Esophagus muscularis mucosa (tissue), 4 donors: ENCODE measurements at regions not wholly inside any gene's neighbourhood (a gene's known extent, or its start where the extent isn't known, plus 50 kb on each side); places are given as distances from the start of the nearest gene placed in this dataset.

Experiments
- DNase-seq: peaks from one replicate; pipeline ENCODE4 v3.0.0-alpha.2; 2017; ENCODE audit errors: extremely low spot score
- H3K27ac ChIP-seq, 4 donors: fragments of 200-600 bp; sonication (generic); replicated peaks in 1 of 4; 1 replicate in 3 of 4; 2 replicates in 1 of 4; pipeline ENCODE4 v1.5.1; 2016 to 2019; ENCODE audit warnings: mild to moderate bottlenecking in 1 of 4
- H3K27me3 ChIP-seq, 4 donors: fragments of 200-600 bp; sonication (generic); one replicate each; pipeline versions ENCODE4 v1.5.1 to v1.6.0; 2016 to 2019
- H3K36me3 ChIP-seq, 4 donors: fragments of 200-600 bp; sonication (generic); one replicate each; pipeline ENCODE4 v1.5.1; 2016 to 2019
- H3K4me1 ChIP-seq, 4 donors: fragments of 200-600 bp; sonication (generic); one replicate each; pipeline ENCODE4 v1.5.1; 2016 to 2019
- H3K4me3 ChIP-seq, 4 donors: fragments of 200-600 bp; sonication (generic); 1 replicate in 2 of 4; 2 replicates in 2 of 4; pipeline ENCODE4 v1.5.1; 2016 to 2019; ENCODE audit warnings: mild to moderate bottlenecking in 4 of 4, moderate library complexity in 1 of 4
- H3K9me3 ChIP-seq, 4 donors: fragments of 200-600 bp; sonication (generic); 1 replicate in 3 of 4; 2 replicates in 1 of 4; pipeline ENCODE4 v1.5.1; 2016 to 2019
- EP300 ChIP-seq: sonication (generic); formaldehyde crosslinking; IDR thresholded peaks from one replicate; pipeline ENCODE4 v1.6.1; 2017; ENCODE audit warnings: antibody characterized with exemption
- POLR2A ChIP-seq: fragments of 450-650 bp; IDR thresholded peaks from one replicate; pipeline ENCODE4 v1.6.1; 2017; ENCODE audit warnings: antibody characterized with exemption, moderate library complexity, mild to moderate bottlenecking, low read depth
- POLR2AphosphoS5 ChIP-seq, 2 donors: sonication (generic); formaldehyde crosslinking; IDR thresholded peaks; one replicate each; pipeline ENCODE4 v1.6.1; 2017; ENCODE audit warnings: antibody characterized with exemption in 2 of 2
- WGBS: methylation state at CpG from one replicate; pipeline ENCODE4 v1.1.5; 2018; 5-methylcytosine and 5-hydroxymethylcytosine counted together
- intact Hi-C: fragments of 100-400 bp; cut with DNase I; formaldehyde crosslinking; loops from one replicate; pipeline ENCODE4 v1.15.1; 2023
- TF ChIP-seq, protein P1 (sequence below), 3 experiments: fragments of 200-600 bp in 2 of 3; fragments of 450-650 bp in 1 of 3; sonication (generic) in 2 of 3; IDR thresholded peaks; one replicate each; pipeline ENCODE4 v1.5.1; 2017 to 2019; ENCODE audit warnings: antibody characterized with exemption in 3 of 3, mild to moderate bottlenecking in 2 of 3, moderate library complexity in 1 of 3

DNA sequence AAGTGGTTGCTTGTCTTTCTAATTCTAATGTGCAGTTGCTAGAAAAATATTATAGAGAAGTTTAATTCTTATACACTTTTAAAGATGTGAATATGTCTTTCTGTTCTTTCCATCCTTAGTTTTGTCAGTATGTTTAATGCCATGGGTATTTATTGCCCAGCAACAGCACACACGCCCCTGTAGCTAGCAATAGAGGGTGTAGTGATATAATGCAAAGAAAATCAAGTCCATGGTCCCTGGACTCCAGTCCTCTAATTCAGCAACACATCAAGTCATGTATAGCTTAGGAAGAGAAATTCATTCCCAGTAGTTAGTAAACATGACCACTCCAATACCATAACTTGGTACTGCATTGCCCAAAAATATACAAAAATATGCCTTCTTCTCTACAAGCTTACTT, 292.4 kb upstream of the NR2F2 start:
- H3K36me3 ChIP-seq, result no peaks in the 10 kb centered on the region
- 87% methylated on average over 1 of the region's 1 CpG for WGBS
- H3K27me3 ChIP-seq, result no peaks in the 10 kb centered on the region
- intact Hi-C loops, result no loop called here
- H3K4me3 ChIP-seq, result no peak overlapping the region
- no peak overlapping the region for H3K27ac ChIP-seq
- peak; percentile 24 for DNase-seq
- TF ChIP-seq POLR2AphosphoS5 (IDR thresholded peaks at IDR 0.05), result no peak
- TF ChIP-seq, protein P1, sequence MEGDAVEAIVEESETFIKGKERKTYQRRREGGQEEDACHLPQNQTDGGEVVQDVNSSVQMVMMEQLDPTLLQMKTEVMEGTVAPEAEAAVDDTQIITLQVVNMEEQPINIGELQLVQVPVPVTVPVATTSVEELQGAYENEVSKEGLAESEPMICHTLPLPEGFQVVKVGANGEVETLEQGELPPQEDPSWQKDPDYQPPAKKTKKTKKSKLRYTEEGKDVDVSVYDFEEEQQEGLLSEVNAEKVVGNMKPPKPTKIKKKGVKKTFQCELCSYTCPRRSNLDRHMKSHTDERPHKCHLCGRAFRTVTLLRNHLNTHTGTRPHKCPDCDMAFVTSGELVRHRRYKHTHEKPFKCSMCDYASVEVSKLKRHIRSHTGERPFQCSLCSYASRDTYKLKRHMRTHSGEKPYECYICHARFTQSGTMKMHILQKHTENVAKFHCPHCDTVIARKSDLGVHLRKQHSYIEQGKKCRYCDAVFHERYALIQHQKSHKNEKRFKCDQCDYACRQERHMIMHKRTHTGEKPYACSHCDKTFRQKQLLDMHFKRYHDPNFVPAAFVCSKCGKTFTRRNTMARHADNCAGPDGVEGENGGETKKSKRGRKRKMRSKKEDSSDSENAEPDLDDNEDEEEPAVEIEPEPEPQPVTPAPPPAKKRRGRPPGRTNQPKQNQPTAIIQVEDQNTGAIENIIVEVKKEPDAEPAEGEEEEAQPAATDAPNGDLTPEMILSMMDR (IDR thresholded peaks at IDR 0.05), result no peak
- no peak for TF ChIP-seq POLR2A
- no peak for TF ChIP-seq EP300
- no peaks in the 10 kb centered on the region for H3K9me3 ChIP-seq
- peaks cover 6 to 7% (median 7%) of the 10 kb centered on the region in 4 donors for H3K4me1 ChIP-seq

DNA sequence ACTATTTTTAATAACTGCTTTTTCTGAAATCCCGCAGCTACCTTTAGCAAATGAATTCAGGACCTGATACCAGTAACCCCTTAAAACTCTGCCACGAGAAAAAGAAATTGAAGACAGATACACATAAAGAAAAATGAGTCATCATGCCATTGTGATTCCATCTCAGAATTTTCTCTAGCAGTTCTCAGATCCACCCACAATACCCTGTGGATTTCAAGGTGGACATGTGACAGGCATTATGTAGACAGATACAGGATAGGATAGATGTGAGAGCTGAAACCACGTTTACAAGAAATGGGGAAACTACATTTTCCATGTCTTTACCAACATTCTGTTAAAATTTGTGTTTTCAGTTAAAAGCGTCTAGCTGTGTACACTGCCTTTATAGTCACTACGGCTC, 291.9 kb upstream of the NR2F2 start:
- no peak overlapping the region for H3K4me3 ChIP-seq
- H3K27ac ChIP-seq, result no peak overlapping the region
- DNase-seq, result peak; percentile 8
- TF ChIP-seq EP300, result no peak
- TF ChIP-seq, protein P1 (IDR thresholded peaks at IDR 0.05), result no peak
- TF ChIP-seq POLR2A, result no peak
- no peak for TF ChIP-seq POLR2AphosphoS5 (IDR thresholded peaks at IDR 0.05)
- 79% methylated on average over 5 of the region's 5 CpGs for WGBS
- H3K9me3 ChIP-seq, result no peaks in the 10 kb centered on the region
- intact Hi-C loops, result no loop called here
- H3K36me3 ChIP-seq, result no peaks in the 10 kb centered on the region
- H3K4me1 ChIP-seq, result peaks cover 7 to 8% (median 8%) of the 10 kb centered on the region in 4 donors
- no peaks in the 10 kb centered on the region for H3K27me3 ChIP-seq

DNA sequence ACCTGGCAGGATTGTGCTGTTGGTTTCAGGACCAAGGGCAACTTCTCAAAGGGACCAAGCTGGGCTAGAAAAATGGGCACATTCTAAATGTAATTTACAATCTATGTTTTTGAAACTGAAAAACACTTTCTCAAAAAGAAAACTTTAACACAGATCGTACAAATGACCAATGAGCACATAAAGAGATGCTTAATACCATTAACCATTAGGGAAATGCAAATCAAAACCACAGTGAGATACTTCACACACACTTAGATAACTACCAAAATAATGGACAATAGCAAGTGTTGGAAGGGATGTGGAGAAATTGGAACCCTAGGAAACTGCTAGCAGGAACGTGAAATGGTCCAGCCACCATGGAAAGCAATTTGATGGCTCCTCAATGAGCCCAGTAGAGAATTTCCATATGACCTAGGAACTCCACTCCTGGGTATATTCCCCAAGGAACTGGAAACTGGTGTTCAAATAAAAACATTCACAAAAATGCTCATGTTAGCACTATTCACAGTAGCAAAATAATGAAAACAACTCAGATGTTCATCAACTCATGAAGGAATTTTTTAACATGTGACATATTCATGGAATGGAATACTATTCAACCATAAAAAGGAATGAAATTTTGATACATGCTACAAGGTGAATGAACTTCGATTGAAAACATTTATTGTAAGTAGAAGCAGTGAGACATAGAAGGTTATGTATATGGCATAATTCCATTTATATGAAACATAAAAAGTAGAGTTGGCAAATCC, 288.3 kb upstream of the NR2F2 start:
- TF ChIP-seq EP300 (no peak), POLR2AphosphoS5 (IDR thresholded peaks at IDR 0.05) (no peak), POLR2A (no peak)
- TF ChIP-seq, protein P1 (IDR thresholded peaks at IDR 0.05), result no peak
- H3K36me3 ChIP-seq, result no peaks in the 10 kb centered on the region
- H3K4me3 ChIP-seq, result no peak overlapping the region
- no peak for DNase-seq
- 80% methylated on average over 3 of the region's 3 CpGs for WGBS
- no peak overlapping the region for H3K27ac ChIP-seq
- H3K27me3 ChIP-seq, result no peaks in the 10 kb centered on the region
- intact Hi-C loops, result no loop called here
- H3K9me3 ChIP-seq, result no peaks in the 10 kb centered on the region
- H3K4me1 ChIP-seq, result peaks cover 9 to 13% (median 10%) of the 10 kb centered on the region in 4 donors

DNA sequence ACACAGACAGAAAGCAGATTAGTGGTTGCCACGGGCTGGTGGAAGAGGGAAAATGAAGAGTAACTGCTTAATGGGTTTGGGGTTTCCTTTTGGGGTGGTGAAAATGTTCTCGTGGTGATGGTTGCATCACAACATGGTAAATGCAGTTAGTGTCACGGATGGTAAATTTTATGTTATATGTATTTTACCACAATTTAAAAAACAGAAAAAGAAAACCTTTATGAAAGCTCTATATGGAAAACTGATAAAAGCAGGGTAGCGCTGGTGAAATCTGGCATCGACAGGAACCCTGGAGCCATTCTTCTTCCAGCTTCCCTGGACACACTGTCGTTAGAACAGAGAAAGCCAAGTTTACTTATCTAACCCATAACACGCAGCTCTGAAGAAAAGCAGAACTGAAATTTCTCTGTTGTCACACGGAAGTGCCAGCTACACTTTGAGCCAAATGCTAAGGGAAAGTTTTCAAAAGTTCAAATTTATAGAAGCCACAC, 287.7 kb upstream of the NR2F2 start:
- Histone ChIP-seq H3K27me3 (no peaks in the 10 kb centered on the region), H3K36me3 (no peaks in the 10 kb centered on the region), H3K4me1 (peaks cover 15 to 19% (median 17%) of the 10 kb centered on the region in 4 donors), H3K9me3 (no peaks in the 10 kb centered on the region), H3K27ac (no peak overlapping the region), H3K4me3 (no peak overlapping the region)
- no peak for DNase-seq
- TF ChIP-seq EP300 (no peak), POLR2A (no peak), POLR2AphosphoS5 (IDR thresholded peaks at IDR 0.05) (no peak)
- TF ChIP-seq, protein P1 (IDR thresholded peaks at IDR 0.05), result no peak
- 33% methylated on average over 8 of the region's 8 CpGs for WGBS
- intact Hi-C loops, result no loop called here
